ENCODE measurements at regions not wholly inside any gene's neighbourhood (a gene's known extent, or its start where the extent isn't known, plus 50 kb on each side); places are given as distances from the start of the nearest gene placed in this dataset.
"Not testable (repeated sequence)": the region's sequence is repeated elsewhere in the genome, so short reads cannot be mapped to it uniquely, and the experiment has no call there.

DNA sequence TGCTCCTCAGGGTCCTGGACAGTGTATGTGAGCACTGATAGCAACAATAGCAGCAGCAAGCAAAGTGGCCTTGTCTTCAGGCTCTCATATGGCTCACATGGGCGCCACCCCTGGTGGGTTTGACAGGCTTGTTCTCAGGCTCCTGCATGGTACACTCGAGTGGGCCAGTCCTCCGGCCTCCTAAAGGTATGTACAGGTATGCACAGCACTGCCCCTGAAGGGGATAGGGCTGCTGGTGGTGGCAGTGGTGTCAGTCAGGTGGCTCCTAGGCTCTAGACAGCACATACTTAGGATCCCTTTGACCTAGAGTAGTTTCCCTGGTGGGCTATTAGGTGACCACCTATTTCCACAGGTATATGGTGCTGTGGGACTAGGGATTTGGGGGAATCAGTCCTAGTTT, 79.8 kb downstream of the LGALS9B start:
- DNase-seq = not testable (repeated sequence)

DNA sequence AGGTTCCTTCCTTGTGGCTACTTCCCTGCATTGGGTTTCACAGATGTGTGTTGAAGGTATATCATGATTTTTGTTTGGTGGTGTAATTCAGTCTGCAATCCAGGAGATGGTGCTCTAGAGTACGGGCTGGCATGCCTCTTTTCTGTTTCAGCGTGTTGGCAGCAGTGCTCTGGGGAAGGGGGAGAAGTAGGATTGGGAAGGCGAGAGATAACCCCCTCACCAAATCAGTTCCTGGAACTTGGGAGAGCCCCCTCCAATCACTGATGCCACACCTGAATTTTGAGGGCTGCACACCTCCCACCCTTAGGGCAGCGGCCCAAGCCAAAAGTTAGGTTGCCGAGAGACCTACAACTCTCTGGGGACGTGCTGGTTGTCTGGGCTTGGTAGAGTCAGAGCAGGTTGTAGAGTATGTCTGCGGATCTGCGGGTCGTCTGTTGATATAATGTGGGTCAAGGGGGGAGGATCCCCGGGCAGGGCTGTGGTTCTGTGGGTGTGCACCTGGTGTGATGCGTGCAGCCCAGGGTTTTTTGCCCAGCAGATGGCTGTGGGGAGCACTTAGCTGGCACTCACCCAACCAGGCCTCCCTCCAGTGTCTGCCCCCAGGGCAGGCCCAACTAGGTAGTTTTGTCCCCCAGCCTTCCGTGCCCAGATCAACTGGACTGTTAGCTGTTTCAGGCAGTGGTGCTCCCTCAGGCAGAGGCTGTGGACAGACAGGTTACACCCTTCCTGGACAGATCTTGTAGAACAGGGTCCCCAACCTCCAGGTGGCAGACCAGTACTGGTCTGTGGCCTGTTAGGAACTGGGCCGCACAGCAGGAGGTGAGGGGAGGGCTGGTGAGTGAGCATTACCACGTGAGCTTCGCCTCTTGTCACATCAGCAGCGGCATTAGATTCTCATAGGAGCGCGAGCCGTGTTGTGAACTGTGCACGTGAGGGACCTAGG, 85.7 kb downstream of the LGALS9B start:
- peak; percentile 29 for DNase-seq

DNA sequence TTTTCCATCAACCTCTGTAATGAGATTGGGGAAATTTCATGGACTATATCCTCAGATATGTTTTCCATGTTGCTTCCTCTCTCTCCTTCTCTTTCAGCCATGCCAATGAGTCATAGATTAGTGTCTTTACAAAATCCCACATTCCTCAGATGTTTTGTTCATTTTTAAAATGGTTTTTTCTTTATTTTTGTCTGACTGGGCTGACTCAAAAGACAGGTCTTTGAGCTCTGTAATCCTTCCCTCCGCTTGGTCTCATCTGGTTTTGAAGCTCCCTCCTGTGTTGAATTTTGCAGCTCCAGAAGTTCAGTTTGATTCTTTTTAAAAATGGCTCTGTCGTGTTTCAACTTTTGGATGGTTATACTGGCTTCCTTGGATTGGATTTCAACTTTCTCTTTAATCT, 86.7 kb downstream of the LGALS9B start:
- not testable (repeated sequence) for DNase-seq

- DNase-seq = not testable (repeated sequence)
Measured at GRCh38 chr17:20379251-20379650, 88.1 kb downstream of the LGALS9B start.

- not testable (repeated sequence) for DNase-seq
Measured at GRCh38 chr17:20376642-20377041, 90.7 kb downstream of the LGALS9B start.

DNA sequence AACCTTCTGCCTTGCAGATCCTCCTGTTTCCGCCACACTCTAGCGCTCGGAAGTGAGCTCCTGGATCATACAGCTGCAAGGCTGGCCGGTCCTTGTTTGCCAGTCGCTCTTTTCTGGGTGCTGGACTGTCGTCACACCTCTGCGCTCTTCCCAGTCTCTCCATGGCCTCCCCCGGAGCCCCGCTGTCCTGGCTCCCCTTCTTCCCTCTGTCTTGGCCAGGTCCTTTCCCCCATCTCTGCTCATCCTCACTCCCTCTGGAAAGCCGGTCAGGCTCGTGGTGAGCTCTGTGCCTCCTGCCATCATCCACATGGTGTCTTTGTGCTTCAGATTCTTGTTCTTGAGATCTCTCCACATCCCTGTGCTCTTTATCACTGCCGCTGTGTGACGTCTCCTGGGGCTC, 91.6 kb downstream of the LGALS9B start:
- DNase-seq = not testable (repeated sequence)
